ENCODE measurements at regions not wholly inside any gene's neighbourhood (a gene's known extent, or its start where the extent isn't known, plus 50 kb on each side); places are given as distances from the start of the nearest gene placed in this dataset.
A peak's percentile ranks its signal among the peaks of the same experiment; 100 is the strongest.

- Histone ChIP-seq H3K4me3 (ENCODE audit: low read depth, low read length) (no peak overlapping the region), H2AK5ac (ENCODE audit: low read length) (no peak overlapping the region), H3K14ac (ENCODE audit: low read length) (no peak overlapping the region), H2BK12ac (ENCODE audit: low read length) (no peak overlapping the region), H3K9ac (ENCODE audit: low read length) (no peak overlapping the region), H2AFZ (ENCODE audit: insufficient read depth, low read length, poor library complexity) (no peak overlapping the region), H3K36me3 (ENCODE audit: control insufficient read depth in 1 of 2, insufficient read depth in 2 of 2, low read length in 2 of 2) (no peaks in the 10 kb centered on the region), H3K9me3 (ENCODE audit: insufficient read depth, low read depth, low read length) (no peaks in the 10 kb centered on the region), H2BK5ac (ENCODE audit: low read depth, low read length, poor library complexity) (no peak overlapping the region), H4K12ac (ENCODE audit: low read depth, low read length) (no peak overlapping the region), H3K4me1 (ENCODE audit: control insufficient read depth in 1 of 2, insufficient read depth in 2 of 2, low read length in 2 of 2) (peaks cover 0 to 3% of the 10 kb centered on the region in 2 experiments), H4K91ac (ENCODE audit: low read depth, low read length) (no peak overlapping the region), H3K23ac (ENCODE audit: low read length) (no peak overlapping the region), H3K4ac (ENCODE audit: low read depth, low read length) (no peak overlapping the region), H3K79me1 (ENCODE audit: low read length) (no peaks in the 10 kb centered on the region), H2BK120ac (ENCODE audit: insufficient read depth, low read length, poor library complexity) (no peak overlapping the region), H3K4me2 (ENCODE audit: low read length) (no peak overlapping the region), H3K18ac (ENCODE audit: low read length) (no peak overlapping the region), H4K8ac (ENCODE audit: low read depth, low read length) (no peak overlapping the region), H3K79me2 (ENCODE audit: control insufficient read depth, insufficient read depth, low read length, poor library complexity) (no peaks in the 10 kb centered on the region), H3K27ac (ENCODE audit: low read depth, low read length) (no peak overlapping the region), H3K27me3 (ENCODE audit: insufficient read depth, low read length) (no peaks in the 10 kb centered on the region)
- no peak for DNase-seq
- WGBS (ENCODE audit: extremely low coverage, insufficient coverage, insufficient read length): no CpG with 5 or more reads among the region's 9 CpGs
Measured at GRCh38 chr21:16069178-16070112, 339.7 kb downstream of the USP25 start.

GRCh38 chr21:16070207-16070651, 340.4 kb downstream of the USP25 start:
- no peak overlapping the region for H2BK120ac ChIP-seq (ENCODE audit: insufficient read depth, low read length, poor library complexity)
- no peaks in the 10 kb centered on the region for H3K27me3 ChIP-seq (ENCODE audit: insufficient read depth, low read length)
- no peaks in the 10 kb centered on the region for H3K79me1 ChIP-seq (ENCODE audit: low read length)
- DNase-seq: no peak
- H3K18ac ChIP-seq (ENCODE audit: low read length): no peak overlapping the region
- H2AFZ ChIP-seq (ENCODE audit: insufficient read depth, low read length, poor library complexity): no peak overlapping the region
- no peak overlapping the region for H3K4me2 ChIP-seq (ENCODE audit: low read length)
- H3K36me3 ChIP-seq (ENCODE audit: control insufficient read depth in 1 of 2, insufficient read depth in 2 of 2, low read length in 2 of 2): no peaks in the 10 kb centered on the region
- no peak overlapping the region for H2BK5ac ChIP-seq (ENCODE audit: low read depth, low read length, poor library complexity)
- no peak overlapping the region for H2AK5ac ChIP-seq (ENCODE audit: low read length)
- no peaks in the 10 kb centered on the region for H3K79me2 ChIP-seq (ENCODE audit: control insufficient read depth, insufficient read depth, low read length, poor library complexity)
- no peak overlapping the region for H3K9ac ChIP-seq (ENCODE audit: low read length)
- no CpG with 5 or more reads among the region's 7 CpGs for WGBS (ENCODE audit: extremely low coverage, insufficient coverage, insufficient read length)
- no peak overlapping the region for H3K4ac ChIP-seq (ENCODE audit: low read depth, low read length)
- peaks cover 0 to 3% of the 10 kb centered on the region in 2 experiments for H3K4me1 ChIP-seq (ENCODE audit: control insufficient read depth in 1 of 2, insufficient read depth in 2 of 2, low read length in 2 of 2)
- H3K27ac ChIP-seq (ENCODE audit: low read depth, low read length): no peak overlapping the region
- no peak overlapping the region for H4K12ac ChIP-seq (ENCODE audit: low read depth, low read length)
- H3K23ac ChIP-seq (ENCODE audit: low read length): no peak overlapping the region
- no peak overlapping the region for H4K8ac ChIP-seq (ENCODE audit: low read depth, low read length)
- no peak overlapping the region for H2BK12ac ChIP-seq (ENCODE audit: low read length)
- H3K4me3 ChIP-seq (ENCODE audit: low read depth, low read length): no peak overlapping the region
- no peak overlapping the region for H4K91ac ChIP-seq (ENCODE audit: low read depth, low read length)
- no peak overlapping the region for H3K14ac ChIP-seq (ENCODE audit: low read length)
- H3K9me3 ChIP-seq (ENCODE audit: insufficient read depth, low read depth, low read length): no peaks in the 10 kb centered on the region

- Histone ChIP-seq H3K79me1 (ENCODE audit: low read length) (no peaks in the 10 kb centered on the region), H2BK120ac (ENCODE audit: insufficient read depth, low read length, poor library complexity) (no peak overlapping the region), H3K36me3 (ENCODE audit: control insufficient read depth in 1 of 2, insufficient read depth in 2 of 2, low read length in 2 of 2) (no peaks in the 10 kb centered on the region), H3K18ac (ENCODE audit: low read length) (no peak overlapping the region), H4K8ac (ENCODE audit: low read depth, low read length) (no peak overlapping the region), H4K91ac (ENCODE audit: low read depth, low read length) (no peak overlapping the region), H3K4me2 (ENCODE audit: low read length) (no peak overlapping the region), H2AFZ (ENCODE audit: insufficient read depth, low read length, poor library complexity) (peak overlapping the region; percentile 0), H3K27ac (ENCODE audit: low read depth, low read length) (no peak overlapping the region), H3K4me1 (ENCODE audit: control insufficient read depth in 1 of 2, insufficient read depth in 2 of 2, low read length in 2 of 2) (peaks cover 0 to 3% of the 10 kb centered on the region in 2 experiments), H2AK5ac (ENCODE audit: low read length) (no peak overlapping the region), H3K9me3 (ENCODE audit: insufficient read depth, low read depth, low read length) (no peaks in the 10 kb centered on the region), H3K27me3 (ENCODE audit: insufficient read depth, low read length) (no peaks in the 10 kb centered on the region), H3K23ac (ENCODE audit: low read length) (no peak overlapping the region), H4K12ac (ENCODE audit: low read depth, low read length) (no peak overlapping the region), H3K4me3 (ENCODE audit: low read depth, low read length) (no peak overlapping the region), H2BK12ac (ENCODE audit: low read length) (no peak overlapping the region), H3K79me2 (ENCODE audit: control insufficient read depth, insufficient read depth, low read length, poor library complexity) (no peaks in the 10 kb centered on the region), H3K4ac (ENCODE audit: low read depth, low read length) (no peak overlapping the region), H3K9ac (ENCODE audit: low read length) (no peak overlapping the region), H2BK5ac (ENCODE audit: low read depth, low read length, poor library complexity) (no peak overlapping the region), H3K14ac (ENCODE audit: low read length) (no peak overlapping the region)
- no CpG with 5 or more reads among the region's 9 CpGs for WGBS (ENCODE audit: extremely low coverage, insufficient coverage, insufficient read length)
- DNase-seq: no peak
Measured at GRCh38 chr21:16071092-16071491, 341.3 kb downstream of the USP25 start.

GRCh38 chr21:16071761-16072160, 342.0 kb downstream of the USP25 start:
- H3K36me3 ChIP-seq (ENCODE audit: control insufficient read depth in 1 of 2, insufficient read depth in 2 of 2, low read length in 2 of 2): no peaks in the 10 kb centered on the region
- no CpG with 5 or more reads among the region's 2 CpGs for WGBS (ENCODE audit: extremely low coverage, insufficient coverage, insufficient read length)
- no peak overlapping the region for H3K18ac ChIP-seq (ENCODE audit: low read length)
- no peak overlapping the region for H2AK5ac ChIP-seq (ENCODE audit: low read length)
- no peaks in the 10 kb centered on the region for H3K79me1 ChIP-seq (ENCODE audit: low read length)
- H3K9me3 ChIP-seq (ENCODE audit: insufficient read depth, low read depth, low read length): no peaks in the 10 kb centered on the region
- H3K14ac ChIP-seq (ENCODE audit: low read length): no peak overlapping the region
- no peak overlapping the region for H4K8ac ChIP-seq (ENCODE audit: low read depth, low read length)
- H3K9ac ChIP-seq (ENCODE audit: low read length): no peak overlapping the region
- no peak overlapping the region for H3K4ac ChIP-seq (ENCODE audit: low read depth, low read length)
- no peaks in the 10 kb centered on the region for H3K79me2 ChIP-seq (ENCODE audit: control insufficient read depth, insufficient read depth, low read length, poor library complexity)
- no peak overlapping the region for H2BK5ac ChIP-seq (ENCODE audit: low read depth, low read length, poor library complexity)
- no peak overlapping the region for H2BK12ac ChIP-seq (ENCODE audit: low read length)
- H4K91ac ChIP-seq (ENCODE audit: low read depth, low read length): no peak overlapping the region
- H3K27ac ChIP-seq (ENCODE audit: low read depth, low read length): no peak overlapping the region
- no peaks in the 10 kb centered on the region for H3K27me3 ChIP-seq (ENCODE audit: insufficient read depth, low read length)
- no peak overlapping the region for H4K12ac ChIP-seq (ENCODE audit: low read depth, low read length)
- peaks cover 0 to 3% of the 10 kb centered on the region in 2 experiments for H3K4me1 ChIP-seq (ENCODE audit: control insufficient read depth in 1 of 2, insufficient read depth in 2 of 2, low read length in 2 of 2)
- H2BK120ac ChIP-seq (ENCODE audit: insufficient read depth, low read length, poor library complexity): no peak overlapping the region
- no peak overlapping the region for H3K4me2 ChIP-seq (ENCODE audit: low read length)
- H3K4me3 ChIP-seq (ENCODE audit: low read depth, low read length): no peak overlapping the region
- no peak for DNase-seq
- H2AFZ ChIP-seq (ENCODE audit: insufficient read depth, low read length, poor library complexity): no peak overlapping the region
- H3K23ac ChIP-seq (ENCODE audit: low read length): no peak overlapping the region
